Fibroblast of gingiva (primary cell): ENCODE measurements at regions not wholly inside any gene's neighbourhood (a gene's known extent, or its start where the extent isn't known, plus 50 kb on each side); places are given as distances from the start of the nearest gene placed in this dataset.

Experiments
- DNase-seq: peaks from one replicate; pipeline ENCODE4 v3.0.0-alpha.2; 2011; ENCODE audit warnings: low read depth

- DNase-seq: no peak
Observed at GRCh38 chr2:5842326-5842725, 150.1 kb downstream of the SOX11 start.

DNA sequence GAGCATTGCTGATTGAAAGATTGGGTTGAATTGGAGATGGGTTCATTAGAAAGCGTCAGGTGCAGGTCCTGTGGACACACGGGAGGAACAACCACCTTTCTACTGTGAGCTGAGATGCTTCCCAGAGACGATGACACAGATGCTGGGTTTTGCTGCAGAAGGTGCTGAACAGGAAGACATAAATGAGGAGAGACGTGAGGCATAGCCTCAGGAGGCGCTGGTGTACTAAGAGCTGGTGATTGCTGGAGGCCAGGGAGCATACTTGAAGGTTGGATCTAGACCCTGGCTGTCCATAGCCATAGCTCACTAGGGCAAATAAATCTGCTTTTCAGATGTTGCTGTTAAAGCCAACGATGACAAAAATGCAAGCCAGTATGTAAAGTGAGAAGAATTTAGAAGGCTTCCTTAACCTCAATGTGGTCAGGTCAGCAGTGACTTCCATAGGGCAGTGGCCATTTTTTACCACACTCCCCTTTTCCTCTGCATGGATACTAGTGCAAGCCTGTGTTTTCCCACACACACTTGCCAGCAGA is 153.7 kb downstream of the SOX11 start:
- no peak for DNase-seq

DNA sequence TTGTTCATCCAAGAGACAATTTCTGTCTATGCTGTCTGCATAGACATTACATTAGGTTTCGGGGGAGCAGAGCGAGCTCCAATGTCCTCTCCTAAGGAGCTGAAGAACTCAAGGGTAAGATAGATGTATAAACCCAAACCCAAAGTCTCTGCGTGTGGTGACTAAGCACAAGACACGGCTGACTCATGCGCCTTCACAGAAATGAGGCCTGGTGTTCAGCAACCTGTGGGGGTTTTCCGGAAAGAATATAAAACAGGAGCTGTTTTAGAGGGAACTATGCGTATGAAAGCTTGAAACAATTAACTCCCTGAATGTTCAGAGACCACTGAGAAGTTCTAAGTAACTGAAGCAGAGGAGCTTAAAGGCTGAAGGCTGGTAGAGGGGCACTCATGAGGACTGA is 154.7 kb downstream of the SOX11 start:
- no peak for DNase-seq

- DNase-seq: no peak
Observed at GRCh38 chr2:5849562-5849961, 157.4 kb downstream of the SOX11 start.

DNA sequence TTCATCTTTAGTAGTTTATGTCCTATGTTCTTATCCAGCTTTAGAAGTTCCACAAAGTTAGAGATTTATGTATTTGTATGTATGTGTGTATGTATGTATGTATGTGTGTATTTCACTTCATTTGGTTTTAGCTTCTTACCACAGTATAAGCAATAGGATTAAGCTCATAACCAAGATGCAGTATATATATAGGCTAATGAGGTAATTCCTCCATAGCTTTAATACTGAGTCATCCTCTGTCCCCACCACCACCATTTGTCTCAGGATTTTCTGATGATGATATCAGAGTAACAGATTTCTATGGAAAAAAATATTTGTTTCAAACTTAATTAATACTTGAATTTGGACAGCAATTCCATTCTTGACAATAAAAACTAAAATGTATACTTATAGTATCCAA is 159.2 kb downstream of the SOX11 start:
- no peak for DNase-seq

GRCh38 chr2:5854797-5855196 is 162.6 kb downstream of the SOX11 start:
- no peak for DNase-seq

- no peak for DNase-seq
Observed at GRCh38 chr2:5867056-5867455, 174.9 kb downstream of the SOX11 start.

DNA sequence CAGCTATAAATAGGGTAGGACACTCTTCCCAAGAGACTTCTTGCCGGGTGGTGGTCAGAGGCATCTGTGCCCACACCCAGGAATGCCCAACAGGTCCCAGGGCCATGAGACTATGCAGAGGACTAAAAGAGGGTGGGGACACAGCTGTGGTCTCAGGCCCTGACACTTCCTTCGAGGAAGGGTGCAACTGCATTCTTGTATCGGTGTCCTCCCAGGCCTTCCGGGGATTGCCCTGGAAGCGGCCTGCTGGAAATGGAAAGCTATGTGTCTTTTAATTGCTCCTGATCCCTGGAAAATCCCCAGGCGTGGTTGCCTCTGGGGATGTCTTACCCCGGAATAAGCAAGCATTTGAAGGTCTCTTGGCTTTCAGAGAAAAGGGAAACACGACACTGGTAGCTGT is 176.7 kb downstream of the SOX11 start:
- DNase-seq: no peak

GRCh38 chr2:5869936-5870335 is 177.8 kb downstream of the SOX11 start:
- DNase-seq: no peak

GRCh38 chr2:5877360-5877759 is 185.2 kb downstream of the SOX11 start:
- no peak for DNase-seq

GRCh38 chr2:5885451-5886173 is 193.4 kb downstream of the SOX11 start:
- DNase-seq: no peak

DNA sequence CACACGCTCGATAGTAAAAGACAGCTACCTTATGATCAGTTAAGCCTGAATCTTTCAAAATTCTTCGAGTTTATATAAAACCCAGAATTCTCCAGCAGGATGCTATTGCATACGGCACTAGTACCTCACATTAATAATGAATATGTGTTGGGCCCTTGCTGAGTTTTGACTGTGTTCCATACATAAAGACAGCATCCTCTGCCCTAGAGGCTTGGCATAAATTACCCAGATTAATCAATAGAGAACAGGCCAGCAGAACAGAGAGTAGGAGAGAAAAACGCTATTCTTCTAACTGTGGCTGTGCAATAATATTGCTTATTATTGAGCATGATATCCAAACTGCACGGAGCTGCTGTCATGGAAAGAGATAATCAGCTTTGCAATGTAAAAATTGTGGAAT is 194.3 kb downstream of the SOX11 start:
- DNase-seq: no peak

DNA sequence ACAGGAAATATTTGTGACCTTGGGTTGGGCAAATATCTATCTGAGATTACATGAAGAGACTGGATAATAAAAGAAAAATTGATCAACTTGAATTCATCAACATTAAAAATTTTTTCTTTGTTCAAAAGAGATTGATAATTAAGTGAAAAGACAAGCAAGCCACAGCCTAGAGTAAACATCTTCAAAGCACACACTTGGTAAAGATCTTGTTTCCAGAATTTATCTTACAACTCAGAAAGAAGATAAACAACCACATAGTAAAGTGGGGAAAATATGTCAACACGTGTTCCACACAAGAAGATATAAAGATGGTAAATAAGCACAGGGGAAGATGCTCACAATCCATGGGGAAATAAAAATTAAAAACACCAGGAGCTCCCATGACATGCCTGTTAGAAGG is 195.9 kb downstream of the SOX11 start:
- DNase-seq: no peak

DNA sequence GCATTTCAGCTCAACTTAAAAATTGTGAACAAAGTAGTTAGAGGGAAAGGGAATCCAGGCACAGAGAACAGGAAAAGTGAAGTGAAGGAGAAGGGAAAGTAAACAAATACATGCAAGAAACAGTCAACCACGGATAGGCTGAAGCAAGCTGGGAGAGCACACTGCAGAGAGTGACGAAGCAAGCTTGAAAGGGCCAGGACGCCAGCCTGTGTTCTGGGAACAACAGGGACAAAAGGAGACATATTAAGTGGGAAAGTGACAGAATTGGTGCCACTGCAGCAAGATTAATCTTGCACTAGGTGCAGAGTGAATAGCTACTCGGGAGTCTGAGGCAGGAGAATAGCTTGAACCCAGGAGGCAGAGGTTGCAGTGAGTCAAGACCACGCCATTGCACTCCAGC is 197.3 kb downstream of the SOX11 start:
- no peak for DNase-seq

DNA sequence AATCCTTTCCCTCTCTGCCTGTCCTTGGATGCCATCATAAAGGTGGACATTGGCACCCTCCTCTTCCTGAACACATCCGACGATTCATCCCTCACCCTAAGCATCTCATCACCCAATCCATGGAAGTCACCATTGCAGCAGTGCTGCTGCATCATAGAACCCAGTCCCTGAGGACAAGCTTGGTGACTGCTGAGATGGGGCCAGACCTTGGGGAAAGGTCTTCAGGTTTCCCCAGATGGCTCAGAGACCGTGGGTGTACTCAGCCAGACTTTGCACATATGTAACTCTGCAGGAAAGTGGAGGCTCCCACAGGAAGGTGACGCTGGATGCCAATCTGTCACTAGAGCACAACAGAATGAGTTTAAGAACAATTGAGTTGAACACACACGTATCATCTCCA is 202.2 kb downstream of the SOX11 start:
- DNase-seq: no peak

DNA sequence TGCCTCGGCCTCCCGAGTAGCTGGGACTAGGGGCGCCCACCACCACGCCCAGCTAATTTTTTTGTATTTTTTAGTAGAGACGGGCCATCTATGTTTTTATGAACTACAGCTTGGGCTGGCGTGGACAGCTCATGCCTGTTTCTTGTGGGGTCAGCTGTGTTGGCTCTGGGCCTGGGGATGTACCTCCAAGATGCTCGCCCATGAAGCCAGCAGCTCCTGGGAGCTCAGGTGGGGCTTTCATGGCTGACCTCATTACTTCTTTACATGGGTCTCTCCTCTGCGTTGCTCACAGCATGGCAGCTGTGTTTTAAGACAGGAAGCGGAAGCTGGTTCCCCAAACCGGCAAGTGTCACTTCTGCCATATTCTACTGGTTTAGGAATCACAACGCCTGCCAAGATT is 203.1 kb downstream of the SOX11 start:
- DNase-seq: no peak

DNA sequence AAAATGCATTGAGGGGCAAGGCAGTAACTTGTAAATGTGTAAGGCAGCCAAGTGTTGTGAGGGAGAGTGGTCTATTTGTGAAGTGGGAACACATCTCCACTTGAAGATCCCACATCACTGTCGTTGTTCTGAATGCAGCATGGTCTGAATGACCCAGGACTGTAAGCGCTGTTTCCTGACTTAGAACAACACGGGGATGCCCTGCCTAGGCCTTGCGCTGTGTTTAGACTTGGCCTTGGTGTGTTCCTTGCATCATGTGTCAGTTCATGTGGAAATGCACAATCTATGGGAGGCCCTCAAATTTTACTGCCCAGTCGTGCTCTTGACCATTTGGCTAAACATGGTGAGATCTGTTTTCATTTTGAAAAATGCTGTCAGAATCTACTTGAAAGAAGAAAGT is 205.1 kb downstream of the SOX11 start:
- DNase-seq: no peak

DNA sequence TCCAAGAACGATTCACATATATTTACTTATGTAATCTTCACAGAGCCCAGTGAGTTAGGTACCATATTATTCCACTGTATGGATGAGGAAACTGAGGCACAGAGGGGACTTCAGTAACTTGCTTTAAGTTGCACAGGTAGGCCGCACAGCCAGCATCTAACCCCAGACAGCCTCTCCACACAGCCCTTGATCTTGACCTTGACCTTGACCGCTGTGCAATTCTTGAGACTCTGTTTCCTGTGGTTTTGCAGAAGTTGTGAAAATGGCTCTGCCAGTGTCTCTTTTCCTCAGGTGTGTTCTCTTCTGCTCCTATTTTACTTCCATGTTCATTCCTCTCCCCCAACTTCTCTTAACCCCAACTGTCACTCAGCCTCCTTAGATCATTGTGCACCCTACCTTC is 206.5 kb downstream of the SOX11 start:
- no peak for DNase-seq

- DNase-seq: no peak
Observed at GRCh38 chr2:5905661-5906060, 213.5 kb downstream of the SOX11 start.

GRCh38 chr2:5908071-5908470 is 215.9 kb downstream of the SOX11 start:
- DNase-seq: no peak

DNA sequence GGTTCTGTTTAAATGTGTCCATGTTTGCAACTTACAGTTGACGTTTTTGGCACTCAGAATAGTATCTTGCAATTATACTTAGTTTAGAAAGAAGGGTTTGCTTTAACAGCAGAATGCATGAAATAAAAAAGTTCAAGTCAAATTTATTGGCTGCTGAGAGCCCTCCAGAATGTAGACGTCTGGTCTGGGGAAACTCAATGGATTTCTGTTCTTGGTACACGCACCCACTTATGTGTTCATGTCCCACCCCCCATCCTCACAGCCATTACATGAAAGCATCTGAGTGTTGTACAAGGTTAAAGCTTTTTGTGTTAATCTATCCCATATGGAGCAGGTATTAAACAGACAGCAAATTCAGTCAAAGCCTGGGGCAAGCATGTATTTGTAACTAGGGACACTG is 219.5 kb downstream of the SOX11 start:
- no peak for DNase-seq

DNA sequence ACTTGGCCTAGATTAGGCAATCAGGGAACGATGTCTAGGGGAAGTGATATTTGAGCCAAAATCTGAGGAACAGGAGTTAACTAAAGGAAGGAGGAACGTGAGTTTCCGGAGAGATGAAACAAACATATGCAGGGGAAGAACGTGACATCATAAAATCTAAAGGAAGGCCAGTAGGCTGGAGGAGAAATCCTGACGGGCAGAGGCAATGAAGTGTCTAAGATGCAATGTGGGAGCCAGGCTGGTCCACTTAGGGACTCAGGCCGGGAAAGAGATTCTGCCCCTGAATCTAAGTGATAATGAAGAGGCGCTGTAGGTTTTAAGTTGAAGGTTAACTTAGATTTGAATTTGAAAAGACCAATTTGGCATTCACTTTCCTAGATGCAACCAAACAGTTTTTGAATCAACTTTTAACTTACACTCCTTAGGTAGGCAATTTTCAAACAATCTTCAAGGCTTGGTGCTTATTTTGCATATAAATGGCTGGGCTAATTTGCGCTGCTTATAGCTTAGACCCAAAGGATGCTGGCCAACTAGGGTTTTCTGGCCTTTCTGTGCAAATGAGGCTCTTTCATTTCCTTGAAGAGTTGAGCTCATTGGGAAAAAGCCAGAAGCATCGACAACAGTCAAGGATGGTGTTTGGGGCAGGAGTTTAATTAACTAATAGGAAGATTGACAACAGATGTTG is 221.7 kb downstream of the SOX11 start:
- DNase-seq: no peak

- no peak for DNase-seq
Observed at GRCh38 chr2:5914811-5915611, 222.8 kb downstream of the SOX11 start.
